CD14-positive monocyte (primary cell): ENCODE measurements at regions not wholly inside any gene's neighbourhood (a gene's known extent, or its start where the extent isn't known, plus 50 kb on each side); places are given as distances from the start of the nearest gene placed in this dataset.

Source experiments
- DNase-seq, 3 donors: peaks; one replicate each; pipeline ENCODE4 v3.0.0-alpha.2; 2011 to 2022
- H2AFZ ChIP-seq: 2 replicates; pipeline ENCODE4 v1.6.0; 2012; ENCODE audit warnings: mild to moderate bottlenecking, low read depth, low read length, inconsistent platforms; ENCODE audit not compliant: insufficient read depth, poor library complexity, severe bottlenecking
- H3K27ac ChIP-seq, 2 donors: 1 replicate in 1 of 2; 2 replicates in 1 of 2; pipeline ENCODE4 v1.5.1; 2012 to 2013; ENCODE audit warnings: low read length in 2 of 2, control low read depth in 1 of 2, inconsistent platforms in 1 of 2, low read depth in 1 of 2, mild to moderate bottlenecking in 1 of 2
- H3K27me3 ChIP-seq, 2 donors: one replicate each; pipeline versions ENCODE4 v1.6.0 to v1.6.1; 2011 to 2013; ENCODE audit warnings: low read length in 2 of 2; ENCODE audit not compliant: control insufficient read depth in 2 of 2, insufficient read depth in 2 of 2
- H3K36me3 ChIP-seq, 2 donors: replicated peaks in 1 of 2; 1 replicate in 1 of 2; 2 replicates in 1 of 2; pipeline versions ENCODE4 v1.5.1 to v1.6.1; 2012 to 2013; ENCODE audit warnings: low read length in 2 of 2, control low read depth in 1 of 2, inconsistent platforms in 1 of 2, mild to moderate bottlenecking in 1 of 2; ENCODE audit not compliant: insufficient read depth in 2 of 2, control insufficient read depth in 1 of 2
- H3K4me1 ChIP-seq, 2 donors: 1 replicate in 1 of 2; 2 replicates in 1 of 2; pipeline versions ENCODE4 v1.5.1 to v1.6.1; 2012 to 2013; ENCODE audit warnings: low read length in 2 of 2, control low read depth in 1 of 2, inconsistent platforms in 1 of 2, mild to moderate bottlenecking in 1 of 2, moderate library complexity in 1 of 2; ENCODE audit not compliant: insufficient read depth in 2 of 2, control insufficient read depth in 1 of 2
- H3K4me2 ChIP-seq: replicated peaks from 2 replicates; pipeline ENCODE3; 2012; ENCODE audit warnings: low read length, moderate library complexity, mild to moderate bottlenecking; ENCODE audit not compliant: poor library complexity, severe bottlenecking; ENCODE audit errors: extremely low read depth
- H3K4me3 ChIP-seq, 3 experiments: fragments of 200-600 bp in 1 of 3; sonication (generic) in 1 of 3; replicated peaks in 1 of 3; 1 replicate in 2 of 3; 2 replicates in 1 of 3; pipeline ENCODE4 v1.5.1; 2011 to 2013; ENCODE audit warnings: low read length in 3 of 3, mild to moderate bottlenecking in 3 of 3, control low read depth in 2 of 3, low read depth in 2 of 3, inconsistent platforms in 1 of 3, moderate library complexity in 1 of 3
- H3K79me2 ChIP-seq: 2 replicates; pipeline ENCODE4 v1.6.0; 2012; ENCODE audit warnings: mild to moderate bottlenecking, control low read depth, inconsistent platforms, low read length, moderate library complexity; ENCODE audit not compliant: insufficient read depth
- H3K9ac ChIP-seq: 2 replicates; pipeline ENCODE4 v1.6.0; 2017; ENCODE audit warnings: low read length, mild to moderate bottlenecking; ENCODE audit not compliant: insufficient read depth, poor library complexity, severe bottlenecking
- H3K9me3 ChIP-seq, 2 donors: replicated peaks in 1 of 2; 1 replicate in 1 of 2; 2 replicates in 1 of 2; pipeline versions ENCODE4 v1.5.1 to v1.6.1; 2012 to 2013; ENCODE audit warnings: low read length in 2 of 2, control low read depth in 1 of 2; ENCODE audit not compliant: control insufficient read depth in 1 of 2, insufficient read depth in 1 of 2
- H4K20me1 ChIP-seq: 2 replicates; pipeline ENCODE4 v1.6.0; 2012; ENCODE audit warnings: mild to moderate bottlenecking, low read length, control low read depth, moderate library complexity; ENCODE audit not compliant: insufficient read depth
- H3K27ac Mint-ChIP-seq, 7 donors: one replicate each; pipeline ENCODE4 v1.8.0; 2020; ENCODE audit warnings: mild to moderate bottlenecking in 7 of 7, mixed read lengths in 7 of 7, moderate library complexity in 6 of 7, inconsistent platforms in 2 of 7
- H3K27me3 Mint-ChIP-seq, 3 donors: one replicate each; pipeline ENCODE4 v1.8.0; 2021 to 2022; ENCODE audit warnings: low read depth in 3 of 3, mild to moderate bottlenecking in 3 of 3, mixed read lengths in 3 of 3, moderate library complexity in 3 of 3, inconsistent platforms in 1 of 3
- H3K36me3 Mint-ChIP-seq, 2 donors: one replicate each; pipeline ENCODE4 v1.8.0; 2020; ENCODE audit warnings: mixed read lengths in 2 of 2, inconsistent platforms in 1 of 2, mild to moderate bottlenecking in 1 of 2
- H3K4me1 Mint-ChIP-seq: one replicate; pipeline ENCODE4 v1.8.0; 2020; ENCODE audit warnings: mild to moderate bottlenecking, mixed read lengths
- H3K4me3 Mint-ChIP-seq, 2 donors: one replicate each; pipeline ENCODE4 v1.8.0; 2020; ENCODE audit warnings: mild to moderate bottlenecking in 2 of 2, mixed read lengths in 2 of 2, moderate library complexity in 1 of 2
- H3K9me3 Mint-ChIP-seq, 7 donors: one replicate each; pipeline ENCODE4 v1.8.0; 2020 to 2022; ENCODE audit warnings: mixed read lengths in 7 of 7, mild to moderate bottlenecking in 6 of 7, moderate library complexity in 6 of 7, inconsistent platforms in 2 of 7
- CTCF ChIP-seq: fragments of 200-600 bp; IDR thresholded peaks from one replicate; pipeline ENCODE4 v1.8.0; 2022; ENCODE audit warnings: antibody characterized with exemption, mild to moderate bottlenecking
- WGBS: methylation state at CpG from one replicate; pipeline ENCODE4 v1.1.5; 2013; ENCODE audit warnings: missing lambda C conversion rate; ENCODE audit not compliant: insufficient coverage; 5-methylcytosine and 5-hydroxymethylcytosine counted together
- intact Hi-C, 2 donors: fragments of 100-400 bp; cut with micrococcal nuclease; formaldehyde crosslinking; loops; one replicate each; pipeline versions ENCODE4 v1.15.0 to v1.15.1; 2023

GRCh38 chr21:14889080-14889810 lies 175.6 kb downstream of the NRIP1 start:
- Histone ChIP-seq H3K79me2 (no peaks in the 10 kb centered on the region), H4K20me1 (no peaks in the 10 kb centered on the region), H3K4me2 (no peak overlapping the region), H3K36me3 (no peaks in the 10 kb centered on the region), H3K4me3 (no peak overlapping the region), H3K27me3 (no peaks in the 10 kb centered on the region), H3K9me3 (no peaks in the 10 kb centered on the region), H3K9ac (no peak overlapping the region), H3K27ac (no peak overlapping the region), H3K4me1 (peaks cover 4 to 7% of the 10 kb centered on the region in 2 donors), H2AFZ (no peak overlapping the region)
- Mint-ChIP-seq H3K27me3 (no peaks in the 10 kb centered on the region), H3K4me3 (no peak overlapping the region), H3K36me3 (no peaks in the 10 kb centered on the region), H3K4me1 (peaks cover 10% of the 10 kb centered on the region), H3K9me3 (peaks cover 0 to 4% (median 1%) of the 10 kb centered on the region in 7 donors), H3K27ac (peak overlapping the region in 4 of 7 donors; percentile 0 to 68 (median 32))
- no peak for TF ChIP-seq CTCF
- whole genome bisulfite sequencing = 48% methylated on average over 3 of the region's 5 CpGs
- DNase-seq = peak in 2 of 3 donors; percentile 17 to 37
- intact Hi-C loops = no loop called here

- DNase-seq = no peak
- WGBS = no CpG with 5 or more reads among the region's 1 CpG
- Mint-ChIP-seq H3K4me1 (peaks cover 10% of the 10 kb centered on the region), H3K27ac (no peak overlapping the region), H3K27me3 (no peaks in the 10 kb centered on the region), H3K9me3 (peaks cover 0 to 4% (median 2%) of the 10 kb centered on the region in 7 donors), H3K4me3 (no peak overlapping the region), H3K36me3 (no peaks in the 10 kb centered on the region)
- Histone ChIP-seq H3K27ac (no peak overlapping the region), H3K27me3 (no peaks in the 10 kb centered on the region), H3K4me3 (no peak overlapping the region), H3K4me1 (peaks cover 4 to 7% of the 10 kb centered on the region in 2 donors), H3K79me2 (no peaks in the 10 kb centered on the region), H4K20me1 (no peaks in the 10 kb centered on the region), H3K36me3 (no peaks in the 10 kb centered on the region), H3K9ac (no peak overlapping the region), H2AFZ (no peak overlapping the region), H3K4me2 (no peak overlapping the region), H3K9me3 (no peaks in the 10 kb centered on the region)
- intact Hi-C loops = no loop called here
- TF ChIP-seq CTCF = no peak
Observed at GRCh38 chr21:14888202-14888601, 176.6 kb downstream of the NRIP1 start.
